ENCODE measurements at regions not wholly inside any gene's neighbourhood (a gene's known extent, or its start where the extent isn't known, plus 50 kb on each side); places are given as distances from the start of the nearest gene placed in this dataset.

DNA sequence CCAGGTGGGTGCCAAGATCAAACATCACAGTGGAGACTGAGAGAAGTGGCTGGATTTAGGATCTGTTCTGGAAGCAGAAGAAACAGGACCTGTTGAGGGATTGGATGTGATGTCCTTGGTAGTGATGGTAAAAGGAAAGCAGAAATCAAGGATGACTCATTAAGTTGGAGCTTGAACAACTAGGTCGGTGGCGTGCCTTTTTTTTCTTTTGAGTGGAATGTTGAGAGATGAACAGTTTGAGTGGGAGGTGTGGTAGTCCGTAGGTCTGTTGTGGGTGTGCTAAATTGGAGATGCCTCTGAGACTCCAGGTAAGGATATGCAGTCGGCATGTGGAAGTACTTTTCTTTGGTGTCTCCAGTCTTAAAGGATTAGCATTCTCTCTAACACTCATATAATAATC is 92.1 kb upstream of the IL12B start:
- TF ChIP-seq, protein P1, sequence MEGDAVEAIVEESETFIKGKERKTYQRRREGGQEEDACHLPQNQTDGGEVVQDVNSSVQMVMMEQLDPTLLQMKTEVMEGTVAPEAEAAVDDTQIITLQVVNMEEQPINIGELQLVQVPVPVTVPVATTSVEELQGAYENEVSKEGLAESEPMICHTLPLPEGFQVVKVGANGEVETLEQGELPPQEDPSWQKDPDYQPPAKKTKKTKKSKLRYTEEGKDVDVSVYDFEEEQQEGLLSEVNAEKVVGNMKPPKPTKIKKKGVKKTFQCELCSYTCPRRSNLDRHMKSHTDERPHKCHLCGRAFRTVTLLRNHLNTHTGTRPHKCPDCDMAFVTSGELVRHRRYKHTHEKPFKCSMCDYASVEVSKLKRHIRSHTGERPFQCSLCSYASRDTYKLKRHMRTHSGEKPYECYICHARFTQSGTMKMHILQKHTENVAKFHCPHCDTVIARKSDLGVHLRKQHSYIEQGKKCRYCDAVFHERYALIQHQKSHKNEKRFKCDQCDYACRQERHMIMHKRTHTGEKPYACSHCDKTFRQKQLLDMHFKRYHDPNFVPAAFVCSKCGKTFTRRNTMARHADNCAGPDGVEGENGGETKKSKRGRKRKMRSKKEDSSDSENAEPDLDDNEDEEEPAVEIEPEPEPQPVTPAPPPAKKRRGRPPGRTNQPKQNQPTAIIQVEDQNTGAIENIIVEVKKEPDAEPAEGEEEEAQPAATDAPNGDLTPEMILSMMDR (IDR thresholded peaks at IDR 0.05) = no peak
- no peak for TF ChIP-seq POLR2A (IDR thresholded peaks at IDR 0.05)

Measured in breast epithelium (tissue), 3 donors.